Activated CD4-positive, alpha-beta T cell treated with anti-CD3 and anti-CD28 coated beads for 36 hours (primary cell): ENCODE measurements at regions not wholly inside any gene's neighbourhood (a gene's known extent, or its start where the extent isn't known, plus 50 kb on each side); places are given as distances from the start of the nearest gene placed in this dataset.

ENCODE experiments used
- ATAC-seq: fragments of 200-7000 bp; cut with Tn5 transposase; one replicate; pipeline ENCODE4 v1.10.0; 2021; ENCODE audit warnings: mild to moderate bottlenecking, moderate library complexity
- CTCF ChIA-PET: fragments of 350-600 bp; sonication (Branson Sonifier 250); formaldehyde crosslinking; loops from one replicate; lab custom pipeline; 2021; ENCODE audit warnings: antibody characterized with exemption; lab: Charles Lee
- POLR2A ChIA-PET: fragments of 350-600 bp; sonication (Branson Sonifier 250); formaldehyde crosslinking; loops from one replicate; lab custom pipeline; 2021; ENCODE audit warnings: antibody characterized with exemption, inconsistent platforms; lab: Charles Lee
- DNase-seq: peaks from one replicate; pipeline ENCODE4 v3.0.0-alpha.2; 2020
- H3K27ac Mint-ChIP-seq: one replicate; pipeline ENCODE4 v1.8.0; 2021; ENCODE audit warnings: mixed read lengths
- H3K27me3 Mint-ChIP-seq: one replicate; pipeline ENCODE4 v1.8.0; 2021; ENCODE audit warnings: mixed read lengths
- H3K36me3 Mint-ChIP-seq: one replicate; pipeline ENCODE4 v1.8.0; 2021; ENCODE audit warnings: low read depth, mixed read lengths
- H3K4me1 Mint-ChIP-seq: one replicate; pipeline ENCODE4 v1.8.0; 2021; ENCODE audit warnings: mixed read lengths
- H3K4me3 Mint-ChIP-seq: one replicate; pipeline ENCODE4 v1.8.0; 2021; ENCODE audit warnings: mild to moderate bottlenecking, moderate library complexity, mixed read lengths
- H3K9me3 Mint-ChIP-seq: one replicate; pipeline ENCODE4 v1.8.0; 2021; ENCODE audit warnings: low read depth, mixed read lengths
- intact Hi-C, 2 experiments: fragments of 100-400 bp; cut with DNase I in 1 of 2; cut with micrococcal nuclease in 1 of 2; formaldehyde crosslinking; loops; one replicate each; pipeline versions ENCODE4 v1.14.2 to v1.15.1; 2022 to 2024; cut with DNase I, micrococcal nuclease

- intact Hi-C loops, result no loop called here
- peaks cover 6% of the 10 kb centered on the region for H3K27me3 Mint-ChIP-seq
- H3K4me1 Mint-ChIP-seq, result no peaks in the 10 kb centered on the region
- H3K36me3 Mint-ChIP-seq, result no peaks in the 10 kb centered on the region
- no peak overlapping the region for H3K4me3 Mint-ChIP-seq
- DNase-seq, result no peak
- no peak for ATAC-seq
- POLR2A ChIA-PET, result no interaction called here
- H3K9me3 Mint-ChIP-seq, result no peaks in the 10 kb centered on the region
- CTCF ChIA-PET, result no interaction called here
- no peak overlapping the region for H3K27ac Mint-ChIP-seq
These were observed 176.0 kb downstream of the OLFM1 start for GRCh38 chr9:135263511-135263910.

DNA sequence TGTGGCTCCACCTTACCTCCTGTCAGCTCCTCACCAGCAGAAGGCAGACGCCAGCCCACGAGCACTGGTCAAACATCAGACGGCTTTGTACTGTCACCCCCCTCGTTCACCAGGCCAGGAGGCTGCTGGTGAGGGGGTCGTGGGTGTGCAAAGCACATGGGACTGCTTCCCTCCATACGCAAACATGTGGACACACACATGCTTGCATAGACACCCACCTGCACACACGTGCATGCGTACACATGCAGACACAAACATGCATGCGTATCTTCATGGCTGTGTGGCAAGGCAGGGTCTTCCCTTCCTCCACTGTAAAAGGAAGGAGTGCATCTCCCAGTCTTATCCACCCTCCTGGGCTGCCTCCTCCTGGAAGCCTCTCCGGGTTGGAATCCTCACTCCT, 178.5 kb downstream of the OLFM1 start:
- peaks cover 6% of the 10 kb centered on the region for H3K27me3 Mint-ChIP-seq
- ChIA-PET POLR2A (no interaction called here), CTCF (no interaction called here)
- H3K36me3 Mint-ChIP-seq, result no peaks in the 10 kb centered on the region
- ATAC-seq (no peak), DNase-seq (no peak)
- H3K4me1 Mint-ChIP-seq, result no peaks in the 10 kb centered on the region
- intact Hi-C loops, result no loop called here
- no peaks in the 10 kb centered on the region for H3K9me3 Mint-ChIP-seq
- H3K27ac Mint-ChIP-seq, result no peak overlapping the region
- H3K4me3 Mint-ChIP-seq, result no peak overlapping the region

- intact Hi-C loops, result no loop called here
- DNase-seq (no peak), ATAC-seq (no peak)
- ChIA-PET CTCF (no interaction called here), POLR2A (no interaction called here)
- no peaks in the 10 kb centered on the region for H3K4me1 Mint-ChIP-seq
- H3K36me3 Mint-ChIP-seq, result no peaks in the 10 kb centered on the region
- H3K4me3 Mint-ChIP-seq, result no peak overlapping the region
- H3K9me3 Mint-ChIP-seq, result no peaks in the 10 kb centered on the region
- peaks cover 13% of the 10 kb centered on the region for H3K27me3 Mint-ChIP-seq
- no peak overlapping the region for H3K27ac Mint-ChIP-seq
These were observed 179.8 kb downstream of the OLFM1 start for GRCh38 chr9:135267191-135267809.

- ChIA-PET CTCF (no interaction called here), POLR2A (no interaction called here)
- Mint-ChIP-seq H3K27ac (no peak overlapping the region), H3K36me3 (no peaks in the 10 kb centered on the region), H3K4me1 (no peaks in the 10 kb centered on the region), H3K27me3 (peaks cover 13% of the 10 kb centered on the region), H3K9me3 (no peaks in the 10 kb centered on the region), H3K4me3 (no peak overlapping the region)
- DNase-seq (no peak), ATAC-seq (no peak)
- intact Hi-C loops, result no loop called here
These were observed 180.6 kb downstream of the OLFM1 start for GRCh38 chr9:135268031-135268430.

DNA sequence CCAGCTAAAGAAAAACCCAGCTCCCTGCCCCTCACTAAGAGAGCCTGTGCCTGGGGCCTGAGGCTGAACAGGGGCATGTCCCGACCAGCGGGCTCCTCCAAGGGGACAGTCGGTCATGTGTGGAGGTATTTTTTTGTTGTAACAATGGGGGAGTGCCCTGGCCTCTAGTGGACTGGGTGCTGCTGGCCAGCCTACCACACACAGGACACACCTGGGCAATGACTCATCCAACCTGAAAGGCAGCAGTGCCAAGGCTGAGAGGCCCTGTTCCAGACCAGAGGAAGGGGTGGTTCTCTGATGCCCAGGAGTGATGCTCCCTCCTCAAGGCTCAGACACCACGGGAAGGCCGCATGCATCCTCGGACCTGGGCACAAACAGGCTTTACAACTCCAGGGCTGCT, 181.5 kb downstream of the OLFM1 start:
- ATAC-seq (no peak), DNase-seq (no peak)
- POLR2A ChIA-PET, result no interaction called here
- H3K27ac Mint-ChIP-seq, result no peak overlapping the region
- H3K4me1 Mint-ChIP-seq, result no peaks in the 10 kb centered on the region
- peaks cover 13% of the 10 kb centered on the region for H3K27me3 Mint-ChIP-seq
- intact Hi-C loops, result no loop called here
- H3K36me3 Mint-ChIP-seq, result no peaks in the 10 kb centered on the region
- H3K4me3 Mint-ChIP-seq, result no peak overlapping the region
- no peaks in the 10 kb centered on the region for H3K9me3 Mint-ChIP-seq
- CTCF ChIA-PET, result no interaction called here

DNA sequence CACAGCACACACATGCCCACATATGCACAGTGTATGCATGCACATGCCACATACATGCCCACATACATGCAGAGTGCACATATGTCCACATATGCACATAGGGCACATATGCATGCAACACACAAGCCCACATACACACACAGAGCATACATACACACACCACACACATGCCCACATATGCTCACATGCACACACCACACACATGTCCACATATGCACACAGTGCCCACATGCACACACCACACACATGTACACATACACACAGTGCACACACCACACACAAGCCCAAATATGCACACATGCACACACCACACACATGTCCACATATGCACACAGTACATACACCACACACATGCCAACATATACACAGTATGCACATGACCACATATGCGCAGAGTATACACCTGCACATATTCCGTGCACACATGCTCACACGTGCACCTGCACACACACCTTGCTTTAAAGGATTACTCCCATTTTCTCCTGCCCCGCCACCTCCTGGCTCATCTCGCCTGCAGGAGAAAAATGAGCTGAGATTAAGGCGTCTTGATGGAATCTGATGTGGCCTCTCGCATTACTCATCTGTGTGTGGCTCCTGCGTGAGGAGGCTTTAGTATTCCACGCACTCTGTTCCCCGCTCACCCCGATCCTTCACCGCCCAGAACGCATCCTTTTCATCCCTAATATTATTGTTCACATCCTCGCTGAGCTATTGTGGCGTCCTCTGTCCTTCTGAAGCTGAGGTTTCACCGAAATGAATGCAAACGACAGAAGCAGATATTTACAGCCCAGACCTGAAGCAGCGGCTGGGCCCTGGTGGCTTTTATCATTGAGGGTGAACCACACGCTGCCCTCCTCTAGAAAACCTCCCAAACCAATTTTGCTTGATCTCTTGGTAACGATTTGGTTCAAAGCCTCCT, 182.7 kb downstream of the OLFM1 start:
- POLR2A ChIA-PET, result no interaction called here
- intact Hi-C loops, result no loop called here
- H3K4me3 Mint-ChIP-seq, result no peak overlapping the region

GRCh38 chr9:135271425-135271824, 184.0 kb downstream of the OLFM1 start:
- intact Hi-C loops, result no loop called here
- CTCF ChIA-PET, result no interaction called here
- POLR2A ChIA-PET, result no interaction called here

More for the DNA sequence above, 182.7 kb downstream of the OLFM1 start:
- H3K27ac Mint-ChIP-seq, result no peak overlapping the region
- H3K27me3 Mint-ChIP-seq, result peaks cover 13% of the 10 kb centered on the region
- no peak for DNase-seq
- no peaks in the 10 kb centered on the region for H3K36me3 Mint-ChIP-seq
- no peaks in the 10 kb centered on the region for H3K4me1 Mint-ChIP-seq
- H3K9me3 Mint-ChIP-seq, result no peaks in the 10 kb centered on the region
- CTCF ChIA-PET, result no interaction called here
- ATAC-seq, result no peak

GRCh38 chr9:135272608-135273007, 185.1 kb downstream of the OLFM1 start:
- DNase-seq, result no peak
- no peaks in the 10 kb centered on the region for H3K36me3 Mint-ChIP-seq
- no peak overlapping the region for H3K27ac Mint-ChIP-seq
- H3K27me3 Mint-ChIP-seq, result peaks cover 10% of the 10 kb centered on the region
- intact Hi-C loops, result no loop called here
- H3K4me3 Mint-ChIP-seq, result no peak overlapping the region
- CTCF ChIA-PET, result no interaction called here
- no peak for ATAC-seq
- POLR2A ChIA-PET, result no interaction called here
- no peaks in the 10 kb centered on the region for H3K4me1 Mint-ChIP-seq
- no peaks in the 10 kb centered on the region for H3K9me3 Mint-ChIP-seq

More at GRCh38 chr9:135271425-135271824, 184.0 kb downstream of the OLFM1 start:
- peaks cover 8% of the 10 kb centered on the region for H3K27me3 Mint-ChIP-seq
- H3K4me1 Mint-ChIP-seq, result no peaks in the 10 kb centered on the region
- no peaks in the 10 kb centered on the region for H3K9me3 Mint-ChIP-seq
- no peaks in the 10 kb centered on the region for H3K36me3 Mint-ChIP-seq
- DNase-seq, result no peak
- no peak overlapping the region for H3K27ac Mint-ChIP-seq
- H3K4me3 Mint-ChIP-seq, result no peak overlapping the region
- no peak for ATAC-seq

GRCh38 chr9:135273008-135273407, 185.5 kb downstream of the OLFM1 start:
- no peak for DNase-seq
- ATAC-seq, result no peak
- intact Hi-C loops, result no loop called here
- H3K4me3 Mint-ChIP-seq, result no peak overlapping the region
- no peaks in the 10 kb centered on the region for H3K9me3 Mint-ChIP-seq
- no peak overlapping the region for H3K27ac Mint-ChIP-seq
- CTCF ChIA-PET, result no interaction called here
- H3K4me1 Mint-ChIP-seq, result no peaks in the 10 kb centered on the region
- no peaks in the 10 kb centered on the region for H3K36me3 Mint-ChIP-seq
- peaks cover 10% of the 10 kb centered on the region for H3K27me3 Mint-ChIP-seq
- POLR2A ChIA-PET, result no interaction called here

DNA sequence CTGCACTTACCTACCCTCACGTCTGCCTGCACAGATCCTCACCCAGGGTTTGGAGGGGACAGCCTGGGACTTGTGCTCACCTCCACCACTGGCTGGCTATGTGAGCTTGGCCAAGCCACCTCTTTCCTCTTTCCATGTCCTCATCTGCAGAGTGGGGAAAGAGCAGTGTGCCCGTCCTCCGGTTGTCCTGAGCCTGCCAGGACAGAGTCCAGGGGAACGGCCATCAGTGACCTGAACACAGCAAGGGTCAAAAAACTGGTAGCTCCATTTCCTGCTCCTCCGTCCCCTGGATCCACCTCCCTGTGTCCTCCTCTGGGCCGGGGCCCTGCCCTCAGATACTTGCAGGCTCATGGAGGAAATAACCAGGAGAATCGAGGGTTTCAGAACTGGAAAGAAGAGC, 187.7 kb downstream of the OLFM1 start:
- H3K27ac Mint-ChIP-seq, result no peak overlapping the region
- intact Hi-C loops, result no loop called here
- H3K27me3 Mint-ChIP-seq, result peaks cover 8% of the 10 kb centered on the region
- H3K9me3 Mint-ChIP-seq, result no peaks in the 10 kb centered on the region
- POLR2A ChIA-PET, result no interaction called here
- no peaks in the 10 kb centered on the region for H3K4me1 Mint-ChIP-seq
- DNase-seq (no peak), ATAC-seq (no peak)
- H3K4me3 Mint-ChIP-seq, result no peak overlapping the region
- CTCF ChIA-PET, result interaction anchor here (0.6 kb wide), 1 partner anchor 35 kb away, joined by 4 read pairs; no protein-coding TSS in a partner anchor
- H3K36me3 Mint-ChIP-seq, result no peaks in the 10 kb centered on the region

DNA sequence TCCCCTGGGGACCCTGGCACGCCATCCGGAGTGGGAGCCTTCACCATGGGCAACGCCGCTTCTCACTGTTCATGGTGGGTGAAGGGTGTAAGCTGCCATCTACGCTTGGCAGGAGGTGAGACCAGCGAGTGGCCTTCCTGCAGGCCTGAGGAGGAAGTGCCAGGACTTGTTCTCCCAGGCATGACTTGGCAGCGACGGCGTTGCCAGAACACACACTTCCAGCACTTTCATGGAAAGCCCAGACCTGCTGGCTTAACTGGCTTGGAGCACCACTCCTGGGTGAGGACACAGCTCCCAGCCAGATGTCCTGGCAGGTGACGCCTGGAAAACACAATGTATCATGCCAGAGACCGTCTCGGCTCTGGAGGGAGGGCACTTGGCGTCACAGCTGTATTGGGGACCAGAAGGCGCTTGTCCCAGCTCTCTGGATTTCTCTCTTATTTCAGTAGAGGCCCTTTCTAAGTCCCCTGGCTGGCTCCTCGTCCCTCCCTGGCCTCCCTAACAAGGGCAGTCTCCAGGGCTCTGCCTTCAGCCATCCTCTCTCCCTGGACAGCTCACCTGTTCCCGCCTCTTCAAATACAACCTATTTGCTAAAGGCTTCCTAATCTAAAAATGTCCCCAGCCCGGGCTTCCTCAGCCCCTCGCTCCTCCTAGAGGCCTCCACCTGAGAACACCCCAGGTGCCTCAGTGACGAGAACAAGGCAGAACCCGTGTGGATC, 188.3 kb downstream of the OLFM1 start:
- CTCF ChIA-PET, result interaction anchor here (0.6 kb wide), 1 partner anchor 35 kb away, joined by 4 read pairs; no protein-coding TSS in a partner anchor
- no peaks in the 10 kb centered on the region for H3K9me3 Mint-ChIP-seq

More for the DNA sequence above, 188.3 kb downstream of the OLFM1 start:
- peaks cover 8% of the 10 kb centered on the region for H3K27me3 Mint-ChIP-seq
- POLR2A ChIA-PET, result no interaction called here
- no peaks in the 10 kb centered on the region for H3K36me3 Mint-ChIP-seq
- H3K27ac Mint-ChIP-seq, result no peak overlapping the region
- DNase-seq (no peak), ATAC-seq (no peak)
- intact Hi-C loops, result no loop called here
- H3K4me1 Mint-ChIP-seq, result no peaks in the 10 kb centered on the region
- no peak overlapping the region for H3K4me3 Mint-ChIP-seq
